Activated B cell treated with CpG ODN at 0.5 μM for 24 hours (primary cell): ENCODE measurements at regions not wholly inside any gene's neighbourhood (a gene's known extent, or its start where the extent isn't known, plus 50 kb on each side); places are given as distances from the start of the nearest gene placed in this dataset.

Experiments
- ATAC-seq: fragments of 200-7000 bp; cut with Tn5 transposase; one replicate; pipeline ENCODE4 v1.10.0; 2021; ENCODE audit warnings: low read depth, mild to moderate bottlenecking, moderate library complexity
- CTCF ChIA-PET: fragments of 350-600 bp; sonication (Branson Sonifier 250); formaldehyde crosslinking; loops from one replicate; lab custom pipeline; 2021; ENCODE audit warnings: antibody characterized with exemption; lab: Charles Lee
- POLR2A ChIA-PET: fragments of 350-600 bp; sonication (Branson Sonifier 250); formaldehyde crosslinking; loops from one replicate; lab custom pipeline; 2021; ENCODE audit warnings: antibody characterized with exemption; lab: Charles Lee
- DNase-seq: peaks from one replicate; pipeline ENCODE4 v3.0.0; 2022
- H3K27ac Mint-ChIP-seq: one replicate; pipeline ENCODE4 v1.8.0; 2020; ENCODE audit warnings: mixed read lengths
- H3K27me3 Mint-ChIP-seq: one replicate; pipeline ENCODE4 v1.8.0; 2021; ENCODE audit warnings: mixed read lengths
- H3K36me3 Mint-ChIP-seq: one replicate; pipeline ENCODE4 v1.8.0; 2021; ENCODE audit warnings: low read depth, mixed read lengths
- H3K4me1 Mint-ChIP-seq: one replicate; pipeline ENCODE4 v1.8.0; 2021; ENCODE audit warnings: mixed read lengths
- H3K4me3 Mint-ChIP-seq: one replicate; pipeline ENCODE4 v1.8.0; 2020; ENCODE audit warnings: mild to moderate bottlenecking, mixed read lengths
- H3K9me3 Mint-ChIP-seq: one replicate; pipeline ENCODE4 v1.8.0; 2020; ENCODE audit warnings: mixed read lengths
- intact Hi-C: fragments of 100-400 bp; cut with micrococcal nuclease; formaldehyde crosslinking; loops from one replicate; pipeline ENCODE4 v1.15.1; 2024
- TF ChIP-seq, protein P1 (sequence below): fragments of 200-600 bp; IDR thresholded peaks from one replicate; pipeline ENCODE4 v1.8.0; 2022; ENCODE audit warnings: antibody characterized with exemption, mild to moderate bottlenecking

DNA sequence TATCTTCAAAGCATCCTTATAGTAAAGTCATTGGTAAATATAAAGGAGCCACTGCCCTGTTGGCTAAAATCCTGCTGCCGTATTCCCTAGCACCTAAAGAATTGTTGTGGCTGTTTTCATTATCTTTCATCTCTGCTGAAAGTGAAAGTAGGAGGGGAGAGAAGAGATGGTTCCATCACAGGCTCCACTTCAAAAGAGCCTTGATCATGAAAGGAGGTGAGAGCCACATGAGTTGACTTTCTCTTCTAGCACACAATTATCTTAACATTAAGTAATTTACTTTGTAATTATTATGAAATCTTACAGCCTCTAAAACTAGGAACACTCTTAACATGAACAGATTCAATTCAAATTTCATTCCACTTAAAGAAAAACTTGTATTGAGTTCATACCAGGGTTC lies 1050.9 kb upstream of the LRRTM1 start:
- no peak overlapping the region for H3K27ac Mint-ChIP-seq
- no peaks in the 10 kb centered on the region for H3K36me3 Mint-ChIP-seq
- H3K4me1 Mint-ChIP-seq, result no peaks in the 10 kb centered on the region
- DNase-seq (no peak), ATAC-seq (no peak)
- H3K27me3 Mint-ChIP-seq, result no peaks in the 10 kb centered on the region
- ChIA-PET POLR2A (no interaction called here), CTCF (no interaction called here)
- intact Hi-C loops, result no loop called here
- TF ChIP-seq, protein P1, sequence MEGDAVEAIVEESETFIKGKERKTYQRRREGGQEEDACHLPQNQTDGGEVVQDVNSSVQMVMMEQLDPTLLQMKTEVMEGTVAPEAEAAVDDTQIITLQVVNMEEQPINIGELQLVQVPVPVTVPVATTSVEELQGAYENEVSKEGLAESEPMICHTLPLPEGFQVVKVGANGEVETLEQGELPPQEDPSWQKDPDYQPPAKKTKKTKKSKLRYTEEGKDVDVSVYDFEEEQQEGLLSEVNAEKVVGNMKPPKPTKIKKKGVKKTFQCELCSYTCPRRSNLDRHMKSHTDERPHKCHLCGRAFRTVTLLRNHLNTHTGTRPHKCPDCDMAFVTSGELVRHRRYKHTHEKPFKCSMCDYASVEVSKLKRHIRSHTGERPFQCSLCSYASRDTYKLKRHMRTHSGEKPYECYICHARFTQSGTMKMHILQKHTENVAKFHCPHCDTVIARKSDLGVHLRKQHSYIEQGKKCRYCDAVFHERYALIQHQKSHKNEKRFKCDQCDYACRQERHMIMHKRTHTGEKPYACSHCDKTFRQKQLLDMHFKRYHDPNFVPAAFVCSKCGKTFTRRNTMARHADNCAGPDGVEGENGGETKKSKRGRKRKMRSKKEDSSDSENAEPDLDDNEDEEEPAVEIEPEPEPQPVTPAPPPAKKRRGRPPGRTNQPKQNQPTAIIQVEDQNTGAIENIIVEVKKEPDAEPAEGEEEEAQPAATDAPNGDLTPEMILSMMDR, result no peak
- no peak overlapping the region for H3K4me3 Mint-ChIP-seq
- H3K9me3 Mint-ChIP-seq, result peaks cover 4% of the 10 kb centered on the region

DNA sequence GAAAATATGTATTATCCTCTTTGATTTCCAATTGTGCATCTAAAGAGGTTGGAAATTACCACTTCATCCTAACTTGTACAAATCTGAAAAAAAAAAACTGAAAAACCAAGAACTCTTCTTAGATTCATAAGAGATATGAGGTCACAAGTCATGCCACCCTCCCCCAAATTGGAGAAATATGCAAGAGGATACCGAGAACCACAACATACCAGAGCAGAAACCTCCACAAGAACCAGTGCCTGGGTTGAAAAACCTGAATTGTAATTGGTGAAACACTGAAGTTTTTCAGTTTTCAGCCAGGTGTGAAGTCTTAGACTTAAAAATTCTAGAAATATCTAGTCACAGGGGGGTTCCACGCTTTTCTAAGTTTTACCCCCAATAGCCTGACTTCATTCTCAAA lies 1029.5 kb upstream of the LRRTM1 start:
- TF ChIP-seq, protein P1, result no peak
- Mint-ChIP-seq H3K27ac (no peak overlapping the region), H3K4me1 (no peaks in the 10 kb centered on the region), H3K36me3 (no peaks in the 10 kb centered on the region), H3K9me3 (peaks cover 4% of the 10 kb centered on the region), H3K27me3 (no peaks in the 10 kb centered on the region), H3K4me3 (no peak overlapping the region)
- no peak for ATAC-seq
- POLR2A ChIA-PET, result no interaction called here
- CTCF ChIA-PET, result no interaction called here
- intact Hi-C loops, result no loop called here
- DNase-seq, result no peak

DNA sequence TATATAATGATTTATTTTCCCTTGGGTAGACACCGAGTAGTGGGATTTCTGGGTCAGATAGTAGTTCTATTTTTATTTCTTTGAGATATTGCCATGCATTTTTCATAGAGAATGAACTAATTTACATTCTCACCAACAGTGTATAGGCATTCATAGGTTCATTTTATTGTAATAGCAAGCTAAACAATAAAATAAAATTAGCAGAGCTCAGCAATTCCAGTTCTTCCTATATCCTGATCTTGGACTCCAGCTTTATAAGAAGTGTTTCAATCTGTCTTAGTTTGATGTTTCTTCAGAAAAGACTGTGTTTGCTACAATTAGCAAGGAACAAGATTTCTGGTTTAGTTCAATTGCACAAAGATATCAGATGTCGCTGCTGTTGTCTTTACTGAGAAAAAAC lies 1024.4 kb upstream of the LRRTM1 start:
- H3K4me1 Mint-ChIP-seq, result no peaks in the 10 kb centered on the region
- DNase-seq (no peak), ATAC-seq (no peak)
- CTCF ChIA-PET, result no interaction called here
- H3K27ac Mint-ChIP-seq, result no peak overlapping the region
- intact Hi-C loops, result no loop called here
- TF ChIP-seq, protein P1, result no peak
- H3K4me3 Mint-ChIP-seq, result no peak overlapping the region
- peaks cover 12% of the 10 kb centered on the region for H3K9me3 Mint-ChIP-seq
- no peaks in the 10 kb centered on the region for H3K36me3 Mint-ChIP-seq
- POLR2A ChIA-PET, result no interaction called here
- no peaks in the 10 kb centered on the region for H3K27me3 Mint-ChIP-seq

DNA sequence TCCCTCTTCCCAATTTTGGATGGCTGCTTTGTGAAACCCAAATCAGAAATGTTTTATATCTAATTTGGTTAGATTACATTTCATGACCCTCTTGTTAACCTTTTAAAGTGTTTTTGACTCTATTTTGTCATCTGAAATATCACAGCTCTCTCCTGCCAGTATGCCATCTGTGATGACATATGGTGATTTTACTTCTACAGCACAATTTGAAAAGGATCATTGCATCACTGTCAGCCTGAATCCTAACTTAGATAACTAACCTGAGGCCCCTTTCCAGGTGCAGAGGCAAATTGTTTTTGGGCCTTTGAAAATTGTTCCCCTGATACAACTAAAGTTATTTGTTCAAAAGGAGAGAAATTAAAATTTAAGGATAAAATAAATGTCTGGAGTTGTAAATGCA lies 1023.4 kb upstream of the LRRTM1 start:
- CTCF ChIA-PET, result no interaction called here

DNA sequence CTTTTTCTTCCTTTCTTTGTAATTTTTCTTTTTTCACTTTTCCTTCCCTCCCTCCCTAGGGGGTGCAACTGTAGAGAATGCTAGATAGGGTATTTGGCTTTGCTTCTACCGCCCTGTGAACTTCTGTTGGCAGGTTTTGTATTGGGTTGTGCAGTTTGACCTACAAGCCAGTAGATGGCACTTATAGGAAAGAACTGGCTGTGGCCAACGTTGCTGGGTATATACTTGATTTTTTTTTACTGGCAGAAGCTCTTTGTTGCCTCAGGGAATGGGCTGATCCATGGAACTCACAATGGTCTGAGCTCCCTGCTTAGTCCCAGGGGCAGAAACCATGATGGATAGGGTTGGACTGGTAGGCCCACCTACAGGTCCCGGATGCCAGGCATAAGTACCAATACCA lies 1019.5 kb upstream of the LRRTM1 start:
- Mint-ChIP-seq H3K27me3 (no peaks in the 10 kb centered on the region), H3K4me1 (no peaks in the 10 kb centered on the region), H3K4me3 (no peak overlapping the region), H3K36me3 (no peaks in the 10 kb centered on the region), H3K9me3 (peaks cover 22% of the 10 kb centered on the region), H3K27ac (no peak overlapping the region)
- POLR2A ChIA-PET, result no interaction called here
- ATAC-seq, result no peak
- no peak for DNase-seq
- intact Hi-C loops, result no loop called here
- CTCF ChIA-PET, result no interaction called here
- TF ChIP-seq, protein P1, result no peak

More for the DNA sequence above, 1023.4 kb upstream of the LRRTM1 start:
- no peak for DNase-seq
- Mint-ChIP-seq H3K36me3 (no peaks in the 10 kb centered on the region), H3K27me3 (no peaks in the 10 kb centered on the region), H3K9me3 (peaks cover 19% of the 10 kb centered on the region), H3K4me3 (no peak overlapping the region), H3K27ac (no peak overlapping the region), H3K4me1 (no peaks in the 10 kb centered on the region)
- intact Hi-C loops, result no loop called here
- TF ChIP-seq, protein P1, result no peak
- POLR2A ChIA-PET, result no interaction called here
- no peak for ATAC-seq
